Mesenchymal stem cell (in vitro differentiated cells and primary cell): ENCODE measurements at regions not wholly inside any gene's neighbourhood (a gene's known extent, or its start where the extent isn't known, plus 50 kb on each side); places are given as distances from the start of the nearest gene placed in this dataset.

ENCODE experiments used
- DNase-seq: peaks from one replicate; pipeline ENCODE4 v3.0.0-alpha.2; 2013
- H2AFZ ChIP-seq: one replicate; pipeline ENCODE4 v1.6.1; 2013; ENCODE audit warnings: low read depth, mild to moderate bottlenecking, control low read depth, inconsistent platforms, low read length, moderate library complexity
- H2AK5ac ChIP-seq: 2 replicates; pipeline ENCODE4 v1.6.1; 2013; ENCODE audit warnings: low read length, moderate library complexity, mild to moderate bottlenecking, inconsistent platforms; ENCODE audit not compliant: severe bottlenecking
- H2BK120ac ChIP-seq: one replicate; pipeline ENCODE4 v1.6.1; 2013; ENCODE audit warnings: low read depth, mild to moderate bottlenecking, inconsistent platforms, low read length, moderate library complexity
- H2BK12ac ChIP-seq, 2 experiments: one replicate each; pipeline ENCODE4 v1.6.1; 2013; ENCODE audit warnings: inconsistent platforms in 2 of 2, low read length in 2 of 2, mild to moderate bottlenecking in 2 of 2, moderate library complexity in 2 of 2, control low read depth in 1 of 2
- H2BK15ac ChIP-seq: one replicate; pipeline ENCODE4 v1.6.1; 2013; ENCODE audit warnings: mild to moderate bottlenecking, low read depth, inconsistent platforms; ENCODE audit not compliant: poor library complexity, severe bottlenecking
- H2BK5ac ChIP-seq: 2 replicates; pipeline ENCODE4 v1.6.1; 2013; ENCODE audit warnings: low read depth, mild to moderate bottlenecking, low read length, control low read depth, inconsistent platforms; ENCODE audit not compliant: poor library complexity, severe bottlenecking
- H3K14ac ChIP-seq, 2 experiments: one replicate each; pipeline ENCODE4 v1.6.1; 2013; ENCODE audit warnings: inconsistent platforms in 2 of 2, low read length in 2 of 2, control low read depth in 1 of 2, mild to moderate bottlenecking in 1 of 2, moderate library complexity in 1 of 2
- H3K18ac ChIP-seq, 2 experiments: one replicate each; pipeline ENCODE4 v1.6.1; 2013; ENCODE audit warnings: inconsistent platforms in 2 of 2, low read length in 2 of 2, control low read depth in 1 of 2, low read depth in 1 of 2, mild to moderate bottlenecking in 1 of 2
- H3K23ac ChIP-seq, 2 experiments: one replicate each; pipeline ENCODE4 v1.6.1; 2013; ENCODE audit warnings: inconsistent platforms in 2 of 2, low read length in 2 of 2, mild to moderate bottlenecking in 2 of 2, moderate library complexity in 2 of 2, control low read depth in 1 of 2
- H3K27ac ChIP-seq: 2 replicates; pipeline ENCODE4 v1.5.1; 2013; ENCODE audit warnings: mild to moderate bottlenecking, moderate library complexity, low read length, control low read depth, inconsistent platforms; ENCODE audit not compliant: poor library complexity, severe bottlenecking
- H3K27me3 ChIP-seq, 2 experiments: 2 replicates each; pipeline versions ENCODE4 v1.6.1 to v1.7.0; 2013; ENCODE audit warnings: low read length in 2 of 2, mild to moderate bottlenecking in 2 of 2, moderate library complexity in 2 of 2, control low read depth in 1 of 2, inconsistent platforms in 1 of 2; ENCODE audit not compliant: control insufficient read depth in 1 of 2, insufficient read depth in 1 of 2
- H3K36me3 ChIP-seq, 2 experiments: 2 replicates each; pipeline versions ENCODE4 v1.6.1 to v1.7.0; 2013; ENCODE audit warnings: low read length in 2 of 2, control low read depth in 1 of 2, inconsistent platforms in 1 of 2, low read depth in 1 of 2, mild to moderate bottlenecking in 1 of 2; ENCODE audit not compliant: insufficient read depth in 2 of 2, control insufficient read depth in 1 of 2
- H3K4ac ChIP-seq, 2 experiments: one replicate each; pipeline ENCODE4 v1.6.1; 2013; ENCODE audit warnings: inconsistent platforms in 2 of 2, low read length in 2 of 2, mild to moderate bottlenecking in 2 of 2, moderate library complexity in 2 of 2, control low read depth in 1 of 2, low read depth in 1 of 2
- H3K4me1 ChIP-seq: 2 replicates; pipeline ENCODE4 v1.6.1; 2013; ENCODE audit warnings: low read depth, low read length, control low read depth; ENCODE audit not compliant: control insufficient read depth, insufficient read depth
- H3K4me2 ChIP-seq: 2 replicates; pipeline ENCODE4 v1.6.1; 2013; ENCODE audit warnings: low read length, mild to moderate bottlenecking, inconsistent platforms; ENCODE audit not compliant: poor library complexity, severe bottlenecking
- H3K4me3 ChIP-seq, 2 experiments: 2 replicates each; pipeline versions ENCODE4 v1.5.1 to v1.7.0; 2013; ENCODE audit warnings: low read length in 2 of 2, mild to moderate bottlenecking in 2 of 2, control low read depth in 1 of 2, low read depth in 1 of 2; ENCODE audit not compliant: insufficient read depth in 1 of 2
- H3K79me1 ChIP-seq: replicated peaks from 2 replicates; pipeline ENCODE4 v1.6.1; 2013; ENCODE audit warnings: mild to moderate bottlenecking, control low read depth, low read length, inconsistent platforms; ENCODE audit not compliant: poor library complexity, severe bottlenecking
- H3K9ac ChIP-seq: 2 replicates; pipeline ENCODE4 v1.7.0; 2013; ENCODE audit warnings: mild to moderate bottlenecking, low read length, moderate library complexity
- H3K9me3 ChIP-seq: 2 replicates; pipeline ENCODE4 v1.7.0; 2013; ENCODE audit warnings: mild to moderate bottlenecking, low read length; ENCODE audit not compliant: control insufficient read depth
- H4K8ac ChIP-seq: one replicate; pipeline ENCODE4 v1.6.1; 2013; ENCODE audit warnings: inconsistent platforms, mild to moderate bottlenecking, low read length, moderate library complexity
- H4K91ac ChIP-seq: one replicate; pipeline ENCODE4 v1.6.1; 2013; ENCODE audit warnings: mild to moderate bottlenecking, low read length, inconsistent platforms
- WGBS: methylation state at CpG from one replicate; pipeline ENCODE4 v1.1.7; 2013; ENCODE audit warnings: mixed read lengths; 5-methylcytosine and 5-hydroxymethylcytosine counted together

DNA sequence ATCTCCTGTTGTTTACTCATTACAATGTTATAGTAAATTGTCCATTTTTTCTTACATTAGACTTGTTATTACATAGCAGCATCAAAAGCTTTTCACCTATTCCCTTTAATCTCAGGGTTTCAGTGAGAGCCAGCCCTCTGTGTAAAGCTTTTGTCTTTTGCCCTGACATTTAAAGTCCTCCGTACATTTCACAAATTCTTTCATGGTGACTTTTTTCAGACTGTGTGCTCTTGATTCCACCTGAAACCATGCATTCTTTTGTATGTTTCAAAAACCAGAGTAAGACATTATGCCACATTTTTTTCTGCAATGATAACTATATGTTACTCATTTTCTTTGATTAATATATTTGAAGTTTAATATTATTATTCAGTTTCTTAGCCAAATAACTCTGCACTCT is 781.4 kb upstream of the ROBO1 start:
- WGBS, result 63% methylated on average over 1 of the region's 1 CpG
- Histone ChIP-seq H2AFZ (no peak overlapping the region), H3K27ac (no peak overlapping the region), H3K4me1 (no peaks in the 10 kb centered on the region), H4K8ac (no peak overlapping the region), H3K27me3 (no peaks in the 10 kb centered on the region), H3K79me1 (no peaks in the 10 kb centered on the region), H3K4me3 (no peak overlapping the region), H3K23ac (no peak overlapping the region), H2BK5ac (no peak overlapping the region), H3K4me2 (no peak overlapping the region), H4K91ac (no peak overlapping the region), H3K4ac (no peak overlapping the region), H3K36me3 (no peaks in the 10 kb centered on the region), H2BK15ac (no peak overlapping the region), H3K14ac (no peak overlapping the region), H2AK5ac (no peak overlapping the region), H3K9me3 (no peaks in the 10 kb centered on the region), H3K18ac (no peak overlapping the region), H3K9ac (no peak overlapping the region), H2BK120ac (no peak overlapping the region), H2BK12ac (no peak overlapping the region)
- DNase-seq, result no peak

DNA sequence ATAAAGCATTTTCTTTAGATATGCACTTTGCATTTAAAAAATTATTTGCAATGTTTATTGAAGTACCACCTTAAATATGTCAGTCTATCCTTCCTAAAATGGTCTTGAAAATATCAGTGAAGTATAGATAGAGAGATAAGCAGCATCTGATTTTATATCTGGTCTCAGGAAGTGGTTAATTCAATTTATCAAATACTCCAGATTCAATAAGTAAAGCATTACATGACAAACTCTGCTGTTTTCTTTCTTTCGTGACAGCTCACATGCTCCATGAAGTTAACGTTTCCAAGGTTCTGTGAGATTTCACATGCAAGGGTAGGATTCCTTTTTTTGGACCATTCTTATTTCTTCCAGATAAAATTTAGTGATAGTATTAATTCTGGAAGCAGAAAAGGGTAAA is 775.4 kb upstream of the ROBO1 start:
- Histone ChIP-seq H3K23ac (no peak overlapping the region), H3K9me3 (no peaks in the 10 kb centered on the region), H3K79me1 (no peaks in the 10 kb centered on the region), H2AK5ac (no peak overlapping the region), H3K4me2 (no peak overlapping the region), H3K27me3 (no peaks in the 10 kb centered on the region), H3K36me3 (no peaks in the 10 kb centered on the region), H2BK5ac (no peak overlapping the region), H3K27ac (no peak overlapping the region), H4K8ac (no peak overlapping the region), H2BK15ac (no peak overlapping the region), H3K9ac (no peak overlapping the region), H2BK12ac (no peak overlapping the region), H3K4me1 (no peaks in the 10 kb centered on the region), H3K18ac (no peak overlapping the region), H2BK120ac (no peak overlapping the region), H3K14ac (no peak overlapping the region), H3K4ac (no peak overlapping the region), H2AFZ (no peak overlapping the region), H4K91ac (no peak overlapping the region), H3K4me3 (no peak overlapping the region)
- DNase-seq, result no peak
- WGBS, result 72% methylated on average over 2 of the region's 2 CpGs

DNA sequence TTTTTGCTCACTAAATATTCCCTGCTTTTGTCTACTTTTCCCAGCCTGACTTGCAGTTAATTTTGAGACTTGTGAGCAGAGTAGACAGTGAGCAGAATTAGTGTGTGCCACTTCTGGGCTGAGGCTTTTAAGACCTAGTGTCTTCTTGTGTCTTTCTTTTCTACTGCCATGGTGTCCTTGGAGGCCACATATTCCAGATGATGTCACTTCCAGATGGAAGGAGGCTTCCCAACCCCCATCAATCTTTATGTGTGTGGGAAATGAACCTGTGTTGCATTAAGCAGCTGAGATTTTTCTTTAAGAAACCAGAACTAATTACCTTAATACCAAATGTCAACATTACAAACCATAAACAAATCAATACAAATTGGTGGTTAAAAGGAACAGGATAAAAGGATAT is 774.7 kb upstream of the ROBO1 start:
- Histone ChIP-seq H3K23ac (no peak overlapping the region), H4K91ac (no peak overlapping the region), H3K27ac (no peak overlapping the region), H3K79me1 (no peaks in the 10 kb centered on the region), H3K4me2 (no peak overlapping the region), H3K4me1 (no peaks in the 10 kb centered on the region), H3K4ac (no peak overlapping the region), H3K14ac (no peak overlapping the region), H3K4me3 (no peak overlapping the region), H3K9ac (no peak overlapping the region), H3K27me3 (no peaks in the 10 kb centered on the region), H2BK120ac (no peak overlapping the region), H2BK15ac (no peak overlapping the region), H3K18ac (no peak overlapping the region), H2BK12ac (no peak overlapping the region), H2BK5ac (no peak overlapping the region), H3K9me3 (no peaks in the 10 kb centered on the region), H2AFZ (no peak overlapping the region), H3K36me3 (no peaks in the 10 kb centered on the region), H2AK5ac (no peak overlapping the region), H4K8ac (no peak overlapping the region)
- DNase-seq, result no peak

DNA sequence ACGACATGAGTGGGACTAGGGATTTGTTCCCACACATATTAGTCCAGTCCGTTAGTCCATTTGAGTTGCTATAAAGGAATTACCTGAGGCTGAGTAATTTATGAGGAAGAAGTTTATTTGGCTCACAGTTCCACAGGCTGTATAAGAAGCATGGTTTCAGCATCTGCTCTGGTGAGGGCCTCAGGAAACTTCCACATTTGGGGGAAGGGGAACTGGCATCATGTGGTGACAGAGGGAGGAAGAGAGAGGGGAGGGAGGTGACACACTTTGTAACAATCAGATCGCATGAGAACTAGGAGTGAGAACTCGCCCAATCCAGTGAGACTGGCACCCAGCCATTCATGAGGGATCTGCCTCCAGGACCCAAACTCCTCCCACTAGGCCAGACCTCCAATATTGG is 769.9 kb upstream of the ROBO1 start:
- H3K18ac ChIP-seq, result no peak overlapping the region
- no peak for DNase-seq
- no peak overlapping the region for H4K91ac ChIP-seq
- no peaks in the 10 kb centered on the region for H3K27me3 ChIP-seq
- no peaks in the 10 kb centered on the region for H3K36me3 ChIP-seq
- no peak overlapping the region for H2BK120ac ChIP-seq
- H3K9me3 ChIP-seq, result no peaks in the 10 kb centered on the region
- H3K4ac ChIP-seq, result no peak overlapping the region
- no peak overlapping the region for H2BK15ac ChIP-seq
- no peak overlapping the region for H3K4me2 ChIP-seq
- H3K4me1 ChIP-seq, result no peaks in the 10 kb centered on the region
- no peaks in the 10 kb centered on the region for H3K79me1 ChIP-seq
- no peak overlapping the region for H4K8ac ChIP-seq
- H2AFZ ChIP-seq, result no peak overlapping the region
- no peak overlapping the region for H2BK5ac ChIP-seq
- no peak overlapping the region for H3K14ac ChIP-seq
- no peak overlapping the region for H2BK12ac ChIP-seq
- no peak overlapping the region for H3K9ac ChIP-seq
- 70% methylated on average over 2 of the region's 4 CpGs for WGBS
- H3K27ac ChIP-seq, result no peak overlapping the region
- H2AK5ac ChIP-seq, result no peak overlapping the region
- no peak overlapping the region for H3K23ac ChIP-seq
- H3K4me3 ChIP-seq, result no peak overlapping the region
